Lower leg skin (tissue), 3 donors: ENCODE measurements at regions not wholly inside any gene's neighbourhood (a gene's known extent, or its start where the extent isn't known, plus 50 kb on each side); places are given as distances from the start of the nearest gene placed in this dataset.

Source experiments
- POLR2A ChIP-seq, 2 donors: fragments of 450-650 bp; IDR thresholded peaks; one replicate each; pipeline ENCODE4 v1.6.1; 2016 to 2017; ENCODE audit warnings: antibody characterized with exemption in 2 of 2, mild to moderate bottlenecking in 1 of 2, moderate library complexity in 1 of 2
- TF ChIP-seq, protein P1 (sequence below), 3 donors: fragments of 450-650 bp; IDR thresholded peaks; one replicate each; pipeline ENCODE4 v1.5.1; 2016; ENCODE audit warnings: antibody characterized with exemption in 3 of 3, mild to moderate bottlenecking in 3 of 3, moderate library complexity in 2 of 3

DNA sequence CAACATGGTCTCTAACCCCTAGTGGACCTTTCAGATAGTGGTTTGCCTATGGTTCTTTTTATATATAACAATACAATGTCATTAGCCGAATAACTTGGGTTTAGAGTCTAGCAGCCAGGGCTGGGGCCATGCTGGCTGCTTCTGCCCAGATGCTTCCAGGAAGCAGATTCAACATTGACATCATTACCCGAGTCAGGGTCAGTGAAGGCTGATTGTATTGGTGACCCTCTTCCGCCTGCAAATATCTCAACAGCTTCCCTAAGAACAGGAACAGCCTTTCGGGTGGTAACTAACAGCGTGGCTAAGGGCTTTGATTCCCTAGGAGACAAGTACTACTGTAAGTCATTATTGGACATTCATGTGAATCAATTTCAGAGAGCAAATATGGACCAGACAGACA lies 476.4 kb downstream of the UQCRFS1 start:
- TF ChIP-seq, protein P1, sequence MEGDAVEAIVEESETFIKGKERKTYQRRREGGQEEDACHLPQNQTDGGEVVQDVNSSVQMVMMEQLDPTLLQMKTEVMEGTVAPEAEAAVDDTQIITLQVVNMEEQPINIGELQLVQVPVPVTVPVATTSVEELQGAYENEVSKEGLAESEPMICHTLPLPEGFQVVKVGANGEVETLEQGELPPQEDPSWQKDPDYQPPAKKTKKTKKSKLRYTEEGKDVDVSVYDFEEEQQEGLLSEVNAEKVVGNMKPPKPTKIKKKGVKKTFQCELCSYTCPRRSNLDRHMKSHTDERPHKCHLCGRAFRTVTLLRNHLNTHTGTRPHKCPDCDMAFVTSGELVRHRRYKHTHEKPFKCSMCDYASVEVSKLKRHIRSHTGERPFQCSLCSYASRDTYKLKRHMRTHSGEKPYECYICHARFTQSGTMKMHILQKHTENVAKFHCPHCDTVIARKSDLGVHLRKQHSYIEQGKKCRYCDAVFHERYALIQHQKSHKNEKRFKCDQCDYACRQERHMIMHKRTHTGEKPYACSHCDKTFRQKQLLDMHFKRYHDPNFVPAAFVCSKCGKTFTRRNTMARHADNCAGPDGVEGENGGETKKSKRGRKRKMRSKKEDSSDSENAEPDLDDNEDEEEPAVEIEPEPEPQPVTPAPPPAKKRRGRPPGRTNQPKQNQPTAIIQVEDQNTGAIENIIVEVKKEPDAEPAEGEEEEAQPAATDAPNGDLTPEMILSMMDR (IDR thresholded peaks at IDR 0.05) = no peak
- TF ChIP-seq POLR2A (IDR thresholded peaks at IDR 0.05) = no peak
